ENCODE measurements at regions not wholly inside any gene's neighbourhood (a gene's known extent, or its start where the extent isn't known, plus 50 kb on each side); places are given as distances from the start of the nearest gene placed in this dataset.

GRCh38 chr1:112298558-112298957, 97.5 kb upstream of the CTTNBP2NL start (continued):
- TF ChIP-seq CTCFL (IDR thresholded peaks at IDR 0.05; ENCODE audit: borderline replicate concordance, insufficient read depth, low read depth, low read length, poor library complexity, severe bottlenecking): peak; percentile 85
- no peak for TF ChIP-seq CBX2 (IDR thresholded peaks at IDR 0.05; ENCODE audit: insufficient read depth, low read length, poor library complexity, severe bottlenecking)
- peak; percentile 97 to 98 for TF ChIP-seq RAD21 (CRISPR knock-in tag; conservative IDR thresholded peaks at IDR 0.05 in 1 of 2, IDR thresholded peaks at IDR 0.05 in 1 of 2)
- TF ChIP-seq CXXC5 (CRISPR knock-in tag; IDR thresholded peaks at IDR 0.05): no peak
- no peak for TF ChIP-seq HNRNPH1 (optimal IDR thresholded peaks at IDR 0.05; ENCODE audit: low read depth, low read length)
- peak; percentile 51; the same call in 1 of the 2 replicates for TF ChIP-seq JUND (IDR thresholded peaks at IDR 0.05; ENCODE audit: borderline replicate concordance, low read depth, low read length)
- TF ChIP-seq JUND (tag; IDR thresholded peaks at IDR 0.05; ENCODE audit: borderline replicate concordance, low read depth, low read length): no peak
- no peak for TF ChIP-seq CSDE1 (IDR thresholded peaks at IDR 0.05)
- no peak for TF ChIP-seq ZNF780A (CRISPR knock-in tag; IDR thresholded peaks at IDR 0.05)

GRCh38 chr1:112304126-112304525, 91.9 kb upstream of the CTTNBP2NL start:
- 0% methylated on average over 5 of the region's 5 CpGs for WGBS (ENCODE audit: insufficient coverage, low coverage, missing lambda C conversion rate)
- no peak for TF ChIP-seq NBN (IDR thresholded peaks at IDR 0.05; ENCODE audit: low read depth)
- TF ChIP-seq HES1 (IDR thresholded peaks at IDR 0.05; ENCODE audit: low read depth): 0 out of 2 replicates have a peak, but pooled peaks have one; percentile 35
- no peak for TF ChIP-seq MITF (IDR thresholded peaks at IDR 0.05)
- TF ChIP-seq TRIM28 (IDR thresholded peaks at IDR 0.05): no peak
- 0 out of 2 replicates have a peak, but pooled peaks have one; percentile 26 for TF ChIP-seq MECOM (CRISPR knock-in tag; IDR thresholded peaks at IDR 0.05)
- peak in 1 of 2 experiments; percentile 98; a peak in 2 of 4 replicates for TF ChIP-seq RCOR1 (IDR thresholded peaks at IDR 0.05; ENCODE audit: borderline replicate concordance in 1 of 2, low read depth in 2 of 2, low read length in 2 of 2)
- no peak for TF ChIP-seq EGR1 (conservative IDR thresholded peaks at IDR 0.05)
- TF ChIP-seq CTBP1 (IDR thresholded peaks at IDR 0.05; ENCODE audit: borderline replicate concordance): peak; percentile 53; the same call in 1 of the 2 replicates
- no peak for TF ChIP-seq THAP7 (CRISPR knock-in tag; IDR thresholded peaks at IDR 0.05)

More at GRCh38 chr1:112304126-112304525, 91.9 kb upstream of the CTTNBP2NL start:
- ATAC-seq: no peak
- no peak for DNase-seq (ENCODE audit: extremely low read depth in 1 of 4, low spot score in 3 of 4)
- Histone ChIP-seq H3K27me3 (ENCODE audit: control insufficient read depth in 2 of 2, insufficient read depth in 2 of 2, low read length in 2 of 2) (peaks cover 0 to under 1% of the 10 kb centered on the region in 2 experiments; a peak in 2 of 5 replicates), H3K27ac (ENCODE audit: extremely low read depth, low read depth, low read length) (no peak overlapping the region), H3K9me1 (ENCODE audit: control insufficient read depth, insufficient read depth, low read length) (no peaks in the 10 kb centered on the region), H3K9ac (ENCODE audit: insufficient read depth in 1 of 2, low read depth in 2 of 2, low read length in 2 of 2) (no peak overlapping the region), H3K4me1 (replicated peaks in 1 of 2; ENCODE audit: control insufficient read depth in 2 of 2, insufficient read depth in 2 of 2, low read length in 2 of 2) (no peaks in the 10 kb centered on the region), H4K20me1 (replicated peaks; ENCODE audit: control insufficient read depth, insufficient read depth, low read length) (no peaks in the 10 kb centered on the region), H3K4me2 (ENCODE audit: insufficient read depth, low read length) (no peak overlapping the region), H3K36me3 (ENCODE audit: control insufficient read depth, insufficient read depth, low read length) (no peaks in the 10 kb centered on the region), H3K4me3 (no peak overlapping the region), H2AFZ (ENCODE audit: low read depth, low read length) (no peak overlapping the region), H3K9me3 (replicated peaks; ENCODE audit: control insufficient read depth, insufficient read depth, low read depth, low read length) (no peaks in the 10 kb centered on the region), H3K79me2 (ENCODE audit: control insufficient read depth, insufficient read depth, low read length) (no peaks in the 10 kb centered on the region)
- ChIA-PET CTCF (ENCODE audit: low intra/inter-chr PET ratio) (no interaction called here), POLR2A (no interaction called here)
- BruUV-seq (replicated peaks): no TSS peak
- in situ Hi-C loops (cut with MboI) (no loop called here), intact Hi-C loops (cut with micrococcal nuclease) (no loop called here)
- FAIRE-seq: no peak

Data from K562 (cell line).